CD4-positive, alpha-beta memory T cell (primary cell): ENCODE measurements at regions not wholly inside any gene's neighbourhood (a gene's known extent, or its start where the extent isn't known, plus 50 kb on each side); places are given as distances from the start of the nearest gene placed in this dataset.

ENCODE experiments used
- CTCF ChIA-PET: fragments of 350-600 bp; sonication (Branson Sonifier 250); formaldehyde crosslinking; loops from one replicate; lab custom pipeline; 2021; ENCODE audit warnings: inconsistent platforms; ENCODE audit not compliant: partially characterized antibody; lab: Charles Lee
- POLR2A ChIA-PET: fragments of 350-600 bp; sonication (Branson Sonifier 250); formaldehyde crosslinking; loops from one replicate; lab custom pipeline; 2021; ENCODE audit not compliant: partially characterized antibody; lab: Charles Lee
- DNase-seq, 5 donors: peaks; one replicate each; pipeline versions ENCODE4 v3.0.0 to v3.0.0-alpha.2; 2020 to 2022; ENCODE audit warnings: mixed read lengths in 1 of 5
- H3K27ac ChIP-seq: one replicate; pipeline ENCODE4 v1.7.0; 2013; ENCODE audit warnings: low read depth, low read length
- H3K27me3 ChIP-seq: 2 replicates; pipeline ENCODE4 v1.7.0; 2013; ENCODE audit warnings: mild to moderate bottlenecking, low read length, moderate library complexity; ENCODE audit not compliant: insufficient read depth
- H3K36me3 ChIP-seq: 2 replicates; pipeline ENCODE4 v1.7.0; 2013; ENCODE audit warnings: mild to moderate bottlenecking, low read length, moderate library complexity; ENCODE audit not compliant: insufficient read depth
- H3K4me1 ChIP-seq: 2 replicates; pipeline ENCODE4 v1.7.0; 2013; ENCODE audit warnings: mild to moderate bottlenecking, low read length, moderate library complexity; ENCODE audit not compliant: insufficient read depth
- H3K4me3 ChIP-seq, 2 donors: one replicate each; pipeline ENCODE4 v1.7.0; 2013; ENCODE audit warnings: low read length in 2 of 2, mild to moderate bottlenecking in 1 of 2
- H3K9me3 ChIP-seq, 2 donors: one replicate each; pipeline ENCODE4 v1.7.0; 2013; ENCODE audit warnings: low read length in 2 of 2, control low read depth in 1 of 2; ENCODE audit not compliant: control insufficient read depth in 1 of 2
- H3K27ac Mint-ChIP-seq, 7 donors: one replicate each; pipeline ENCODE4 v1.8.0; 2020 to 2021; ENCODE audit warnings: mixed read lengths in 7 of 7, mild to moderate bottlenecking in 6 of 7, inconsistent platforms in 3 of 7, moderate library complexity in 3 of 7
- H3K27me3 Mint-ChIP-seq, 2 donors: one replicate each; pipeline ENCODE4 v1.8.0; 2020 to 2021; ENCODE audit warnings: mixed read lengths in 2 of 2
- H3K36me3 Mint-ChIP-seq, 2 donors: one replicate each; pipeline ENCODE4 v1.8.0; 2020 to 2021; ENCODE audit warnings: mixed read lengths in 2 of 2, inconsistent platforms in 1 of 2, mild to moderate bottlenecking in 1 of 2
- H3K4me1 Mint-ChIP-seq, 4 donors: one replicate each; pipeline ENCODE4 v1.8.0; 2020 to 2021; ENCODE audit warnings: mixed read lengths in 4 of 4, mild to moderate bottlenecking in 1 of 4
- H3K4me3 Mint-ChIP-seq, 8 donors: one replicate each; pipeline ENCODE4 v1.8.0; 2020 to 2021; ENCODE audit warnings: mixed read lengths in 8 of 8, mild to moderate bottlenecking in 7 of 8, moderate library complexity in 6 of 8, inconsistent platforms in 3 of 8
- H3K9me3 Mint-ChIP-seq, 8 donors: one replicate each; pipeline ENCODE4 v1.8.0; 2020 to 2021; ENCODE audit warnings: mixed read lengths in 8 of 8, mild to moderate bottlenecking in 5 of 8, inconsistent platforms in 3 of 8, moderate library complexity in 1 of 8
- intact Hi-C: fragments of 100-400 bp; cut with micrococcal nuclease; formaldehyde crosslinking; loops from one replicate; pipeline ENCODE4 v1.15.1; 2023

GRCh38 chr10:3273966-3274365, 101.4 kb upstream of the PITRM1 start:
- H3K4me3 ChIP-seq = no peak overlapping the region
- POLR2A ChIA-PET = no interaction called here
- no peak for DNase-seq
- Mint-ChIP-seq H3K4me3 (no peak overlapping the region), H3K9me3 (no peaks in the 10 kb centered on the region), H3K4me1 (peaks cover 0 to 2% (median under 1%) of the 10 kb centered on the region in 4 donors), H3K27ac (peak overlapping the region in 2 of 7 donors; percentile 3 to 13), H3K27me3 (peaks cover 2 to 4% of the 10 kb centered on the region in 2 donors), H3K36me3 (no peaks in the 10 kb centered on the region)
- H3K9me3 ChIP-seq = no peaks in the 10 kb centered on the region
- H3K27ac ChIP-seq = no peak overlapping the region
- intact Hi-C loops = no loop called here
- no peaks in the 10 kb centered on the region for H3K27me3 ChIP-seq
- H3K36me3 ChIP-seq = no peaks in the 10 kb centered on the region
- no peaks in the 10 kb centered on the region for H3K4me1 ChIP-seq
- CTCF ChIA-PET = no interaction called here

GRCh38 chr10:3272300-3272699, 99.7 kb upstream of the PITRM1 start:
- no peaks in the 10 kb centered on the region for H3K36me3 Mint-ChIP-seq
- POLR2A ChIA-PET = no interaction called here

GRCh38 chr10:3271354-3272115, 99.0 kb upstream of the PITRM1 start:
- DNase-seq = no peak
- H3K27ac ChIP-seq = no peak overlapping the region
- no peaks in the 10 kb centered on the region for H3K27me3 ChIP-seq
- Mint-ChIP-seq H3K4me1 (no peaks in the 10 kb centered on the region), H3K27ac (no peak overlapping the region), H3K36me3 (no peaks in the 10 kb centered on the region), H3K27me3 (peaks cover 3 to 4% of the 10 kb centered on the region in 2 donors), H3K9me3 (no peaks in the 10 kb centered on the region), H3K4me3 (no peak overlapping the region)
- CTCF ChIA-PET = no interaction called here
- intact Hi-C loops = no loop called here
- POLR2A ChIA-PET = no interaction called here
- no peaks in the 10 kb centered on the region for H3K4me1 ChIP-seq
- no peaks in the 10 kb centered on the region for H3K36me3 ChIP-seq
- H3K9me3 ChIP-seq = no peaks in the 10 kb centered on the region
- H3K4me3 ChIP-seq = no peak overlapping the region

More at GRCh38 chr10:3272300-3272699, 99.7 kb upstream of the PITRM1 start:
- Mint-ChIP-seq H3K27me3 (peaks cover 2 to 4% of the 10 kb centered on the region in 2 donors), H3K27ac (no peak overlapping the region), H3K4me3 (no peak overlapping the region), H3K9me3 (no peaks in the 10 kb centered on the region), H3K4me1 (no peaks in the 10 kb centered on the region)
- Histone ChIP-seq H3K27ac (no peak overlapping the region), H3K9me3 (no peaks in the 10 kb centered on the region), H3K27me3 (no peaks in the 10 kb centered on the region), H3K36me3 (no peaks in the 10 kb centered on the region), H3K4me3 (no peak overlapping the region), H3K4me1 (no peaks in the 10 kb centered on the region)
- no peak for DNase-seq
- CTCF ChIA-PET = no interaction called here
- intact Hi-C loops = no loop called here

- intact Hi-C loops = no loop called here
- Mint-ChIP-seq H3K27me3 (peaks cover 4 to 6% of the 10 kb centered on the region in 2 donors), H3K4me3 (no peak overlapping the region)
Measured at GRCh38 chr10:3270577-3271316, 98.2 kb upstream of the PITRM1 start.

GRCh38 chr10:3268025-3268424, 95.4 kb upstream of the PITRM1 start:
- ChIA-PET POLR2A (interaction anchor here (1.1 kb wide), 1 partner anchor 12 kb away, joined by 3 read pairs; no protein-coding TSS in a partner anchor), CTCF (no interaction called here)
- peaks cover 7 to 16% of the 10 kb centered on the region in 2 donors for H3K27me3 Mint-ChIP-seq
- no peaks in the 10 kb centered on the region for H3K36me3 Mint-ChIP-seq
- Histone ChIP-seq H3K36me3 (no peaks in the 10 kb centered on the region), H3K4me1 (no peaks in the 10 kb centered on the region), H3K27ac (no peak overlapping the region), H3K9me3 (no peaks in the 10 kb centered on the region), H3K4me3 (no peak overlapping the region), H3K27me3 (no peaks in the 10 kb centered on the region)
- no peak overlapping the region for H3K27ac Mint-ChIP-seq
- intact Hi-C loops = no loop called here
- H3K4me3 Mint-ChIP-seq = no peak overlapping the region
- no peaks in the 10 kb centered on the region for H3K9me3 Mint-ChIP-seq
- DNase-seq = no peak
- peaks cover 0 to 5% (median 0%) of the 10 kb centered on the region in 4 donors for H3K4me1 Mint-ChIP-seq

More at GRCh38 chr10:3270577-3271316, 98.2 kb upstream of the PITRM1 start:
- CTCF ChIA-PET = no interaction called here
- H3K36me3 ChIP-seq = no peaks in the 10 kb centered on the region
- H3K27ac Mint-ChIP-seq = no peak overlapping the region
- no peaks in the 10 kb centered on the region for H3K27me3 ChIP-seq
- POLR2A ChIA-PET = no interaction called here
- H3K9me3 Mint-ChIP-seq = no peaks in the 10 kb centered on the region
- no peaks in the 10 kb centered on the region for H3K9me3 ChIP-seq
- no peaks in the 10 kb centered on the region for H3K36me3 Mint-ChIP-seq
- DNase-seq = no peak
- H3K27ac ChIP-seq = no peak overlapping the region
- H3K4me3 ChIP-seq = no peak overlapping the region
- no peaks in the 10 kb centered on the region for H3K4me1 Mint-ChIP-seq
- no peaks in the 10 kb centered on the region for H3K4me1 ChIP-seq

GRCh38 chr10:3265088-3265487, 92.5 kb upstream of the PITRM1 start:
- no peaks in the 10 kb centered on the region for H3K27me3 ChIP-seq
- no peaks in the 10 kb centered on the region for H3K9me3 ChIP-seq
- no peaks in the 10 kb centered on the region for H3K36me3 Mint-ChIP-seq
- H3K27ac Mint-ChIP-seq = no peak overlapping the region
- CTCF ChIA-PET = no interaction called here
- H3K4me1 Mint-ChIP-seq = peaks cover 0 to 5% (median 0%) of the 10 kb centered on the region in 4 donors
- no peak overlapping the region for H3K27ac ChIP-seq
- no peak for DNase-seq
- no peaks in the 10 kb centered on the region for H3K4me1 ChIP-seq
- intact Hi-C loops = no loop called here
- no peak overlapping the region for H3K4me3 Mint-ChIP-seq
- H3K4me3 ChIP-seq = no peak overlapping the region
- H3K27me3 Mint-ChIP-seq = peaks cover 6 to 14% of the 10 kb centered on the region in 2 donors
- POLR2A ChIA-PET = no interaction called here
- H3K36me3 ChIP-seq = no peaks in the 10 kb centered on the region
- H3K9me3 Mint-ChIP-seq = no peaks in the 10 kb centered on the region

- Mint-ChIP-seq H3K9me3 (no peaks in the 10 kb centered on the region), H3K36me3 (no peaks in the 10 kb centered on the region), H3K4me3 (no peak overlapping the region), H3K27ac (no peak overlapping the region), H3K4me1 (peaks cover 0 to 5% (median 0%) of the 10 kb centered on the region in 4 donors), H3K27me3 (peaks cover 6 to 17% of the 10 kb centered on the region in 2 donors)
- Histone ChIP-seq H3K27me3 (no peaks in the 10 kb centered on the region), H3K27ac (no peak overlapping the region), H3K36me3 (no peaks in the 10 kb centered on the region), H3K9me3 (no peaks in the 10 kb centered on the region), H3K4me1 (no peaks in the 10 kb centered on the region), H3K4me3 (no peak overlapping the region)
- CTCF ChIA-PET = no interaction called here
- no peak for DNase-seq
- intact Hi-C loops = no loop called here
- POLR2A ChIA-PET = no interaction called here
Measured at GRCh38 chr10:3264161-3264761, 91.7 kb upstream of the PITRM1 start.
